A673 (cell line): ENCODE measurements at regions not wholly inside any gene's neighbourhood (a gene's known extent, or its start where the extent isn't known, plus 50 kb on each side); places are given as distances from the start of the nearest gene placed in this dataset.

Experiments used
- BruUV-seq: library from RNA; stranded (reverse); fragments of 400-500 nt; replicated peaks from 2 replicates; lab custom pipeline; 2021; lab: Mats Ljungman, UMichigan
- CTCF ChIA-PET: fragments of 300-600 bp; sonication (Branson Sonifier 250); formaldehyde crosslinking; loops from one replicate; lab custom pipeline; 2022; ENCODE audit warnings: antibody characterized with exemption; lab: Charles Lee
- POLR2A ChIA-PET: fragments of 300-600 bp; sonication (Branson Sonifier 250); formaldehyde crosslinking; loops from one replicate; lab custom pipeline; 2022; ENCODE audit warnings: antibody characterized with exemption; ENCODE audit not compliant: low non-redundant PET; lab: Charles Lee
- DNase-seq: peaks from one replicate; pipeline ENCODE4 v3.0.0-alpha.2; 2015; ENCODE audit warnings: low spot score
- H3K27ac ChIP-seq: fragments of 200-600 bp; sonication (generic); 2 replicates; pipeline ENCODE4 v1.5.1; 2016; ENCODE audit warnings: mixed run types, low read depth, mild to moderate bottlenecking, mixed read lengths, antibody characterized with exemption, low read length; ENCODE audit not compliant: poor library complexity, severe bottlenecking
- H3K27me3 ChIP-seq: fragments of 200-600 bp; sonication (generic); replicated peaks from 2 replicates; pipeline ENCODE4 v1.6.1; 2017; ENCODE audit warnings: mixed run types, low read depth, mild to moderate bottlenecking, mixed read lengths, antibody characterized with exemption, low read length; ENCODE audit not compliant: insufficient read depth, poor library complexity
- H3K36me3 ChIP-seq: fragments of 200-600 bp; sonication (generic); 2 replicates; pipeline ENCODE4 v1.6.1; 2016; ENCODE audit warnings: mixed run types, mild to moderate bottlenecking, mixed read lengths, antibody characterized with exemption, low read length; ENCODE audit not compliant: insufficient read depth, poor library complexity, severe bottlenecking
- H3K4me1 ChIP-seq: fragments of 200-600 bp; sonication (generic); 2 replicates; pipeline ENCODE4 v1.6.1; 2017; ENCODE audit warnings: mixed run types, mild to moderate bottlenecking, mixed read lengths, antibody characterized with exemption, low read length; ENCODE audit not compliant: insufficient read depth, poor library complexity, severe bottlenecking
- H3K4me3 ChIP-seq: fragments of 200-600 bp; sonication (generic); 2 replicates; pipeline ENCODE4 v1.5.1; 2016; ENCODE audit warnings: low read depth, mixed run types, mild to moderate bottlenecking, mixed read lengths, low read length; ENCODE audit not compliant: poor library complexity, severe bottlenecking
- H3K9me3 ChIP-seq: fragments of 200-600 bp; sonication (generic); 2 replicates; pipeline ENCODE4 v1.6.1; 2016; ENCODE audit warnings: mixed run types, low read depth, mild to moderate bottlenecking, mixed read lengths, antibody characterized with exemption, low read length; ENCODE audit not compliant: poor library complexity, severe bottlenecking
- EZH2 ChIP-seq: fragments of 200-600 bp; sonication (generic); IDR thresholded peaks from 2 replicates; pipeline ENCODE4 v1.6.1; 2017; ENCODE audit warnings: borderline replicate concordance, low read depth, mild to moderate bottlenecking, mixed read lengths, antibody characterized with exemption, low read length; ENCODE audit not compliant: poor library complexity, severe bottlenecking
- intact Hi-C: fragments of 100-400 bp; cut with micrococcal nuclease; formaldehyde crosslinking; loops from one replicate; pipeline ENCODE4 v1.10.0; 2022; ENCODE audit not compliant: unreplicated experiment
- TF ChIP-seq, protein P1 (sequence below): fragments of 300-800, 200-600 bp; sonication (generic); conservative IDR thresholded peaks from 2 replicates; pipeline ENCODE4 v1.5.1; 2017; ENCODE audit warnings: low read depth, mild to moderate bottlenecking, antibody characterized with exemption, low read length, moderate library complexity, mixed read lengths

DNA sequence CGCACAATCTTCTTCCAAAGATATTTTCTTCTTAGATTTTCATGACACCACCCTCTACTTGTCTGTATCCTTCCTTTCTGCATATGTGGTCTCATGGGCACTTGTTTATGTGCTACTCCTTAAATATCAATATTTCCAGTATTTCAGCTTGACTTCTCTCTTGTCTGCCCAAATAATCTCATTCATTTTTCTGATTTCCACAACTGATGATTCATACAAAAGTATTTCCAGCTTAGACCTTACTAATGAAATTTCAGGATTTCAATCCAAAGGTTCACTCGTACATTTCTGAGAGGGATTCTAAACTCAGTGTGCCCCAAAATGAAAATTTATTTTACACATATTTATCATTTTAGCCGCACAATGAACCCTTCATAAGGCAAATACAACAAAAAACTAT, 928.9 kb upstream of the C9orf72 start:
- no peaks in the 10 kb centered on the region for H3K36me3 ChIP-seq
- ChIA-PET CTCF (no interaction called here), POLR2A (no interaction called here)
- no peaks in the 10 kb centered on the region for H3K9me3 ChIP-seq
- no peak overlapping the region for H3K27ac ChIP-seq
- no peaks in the 10 kb centered on the region for H3K4me1 ChIP-seq
- no peaks in the 10 kb centered on the region for H3K27me3 ChIP-seq
- TF ChIP-seq EZH2, result no peak
- TF ChIP-seq, protein P1, sequence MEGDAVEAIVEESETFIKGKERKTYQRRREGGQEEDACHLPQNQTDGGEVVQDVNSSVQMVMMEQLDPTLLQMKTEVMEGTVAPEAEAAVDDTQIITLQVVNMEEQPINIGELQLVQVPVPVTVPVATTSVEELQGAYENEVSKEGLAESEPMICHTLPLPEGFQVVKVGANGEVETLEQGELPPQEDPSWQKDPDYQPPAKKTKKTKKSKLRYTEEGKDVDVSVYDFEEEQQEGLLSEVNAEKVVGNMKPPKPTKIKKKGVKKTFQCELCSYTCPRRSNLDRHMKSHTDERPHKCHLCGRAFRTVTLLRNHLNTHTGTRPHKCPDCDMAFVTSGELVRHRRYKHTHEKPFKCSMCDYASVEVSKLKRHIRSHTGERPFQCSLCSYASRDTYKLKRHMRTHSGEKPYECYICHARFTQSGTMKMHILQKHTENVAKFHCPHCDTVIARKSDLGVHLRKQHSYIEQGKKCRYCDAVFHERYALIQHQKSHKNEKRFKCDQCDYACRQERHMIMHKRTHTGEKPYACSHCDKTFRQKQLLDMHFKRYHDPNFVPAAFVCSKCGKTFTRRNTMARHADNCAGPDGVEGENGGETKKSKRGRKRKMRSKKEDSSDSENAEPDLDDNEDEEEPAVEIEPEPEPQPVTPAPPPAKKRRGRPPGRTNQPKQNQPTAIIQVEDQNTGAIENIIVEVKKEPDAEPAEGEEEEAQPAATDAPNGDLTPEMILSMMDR, result no peak
- BruUV-seq, result no TSS peak
- no peak overlapping the region for H3K4me3 ChIP-seq
- intact Hi-C loops, result no loop called here
- DNase-seq, result no peak

DNA sequence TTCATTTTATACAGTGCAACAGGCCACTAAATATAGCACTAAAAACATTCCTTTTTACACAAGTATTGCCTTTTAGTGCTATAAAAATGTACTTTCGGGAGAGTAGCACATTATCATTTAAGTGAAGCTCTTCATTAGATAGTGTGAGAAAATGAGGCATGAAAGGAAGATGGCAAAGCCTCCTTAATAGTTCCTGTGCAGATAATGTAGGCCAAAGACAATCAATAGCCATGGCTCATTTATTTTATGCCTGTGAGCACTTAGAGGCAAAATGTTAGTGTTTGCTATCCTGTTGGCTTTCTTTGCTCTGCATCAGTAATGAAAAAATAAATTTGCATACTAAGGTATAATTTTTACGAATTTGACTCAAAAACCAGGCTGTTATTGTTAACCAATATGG, 929.5 kb upstream of the C9orf72 start:
- BruUV-seq, result no TSS peak
- ChIA-PET POLR2A (no interaction called here), CTCF (no interaction called here)

DNA sequence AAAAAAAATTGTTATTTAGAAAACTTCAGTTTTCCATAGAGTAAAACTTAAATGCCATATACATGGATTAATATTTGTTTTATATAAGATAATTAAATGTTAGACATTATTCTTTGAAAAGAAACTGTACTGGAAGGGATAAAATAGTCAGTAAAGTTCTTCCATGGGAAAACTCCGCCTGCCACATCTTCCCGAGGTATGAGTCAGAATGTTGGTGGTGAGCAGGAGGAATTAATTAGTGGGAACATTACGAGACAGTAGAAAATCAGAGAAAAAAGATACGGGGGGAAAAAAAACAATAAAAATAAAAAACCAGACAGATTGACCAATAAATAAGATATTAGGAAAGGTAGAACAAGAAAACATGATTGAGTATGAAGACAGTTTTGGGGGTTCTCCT, 930.3 kb upstream of the C9orf72 start:
- CTCF ChIA-PET, result no interaction called here
- intact Hi-C loops, result no loop called here

More for the DNA sequence above, 929.5 kb upstream of the C9orf72 start:
- no peaks in the 10 kb centered on the region for H3K27me3 ChIP-seq
- intact Hi-C loops, result no loop called here
- no peaks in the 10 kb centered on the region for H3K9me3 ChIP-seq
- H3K4me1 ChIP-seq, result no peaks in the 10 kb centered on the region
- H3K27ac ChIP-seq, result no peak overlapping the region
- DNase-seq, result peak; percentile 5
- no peaks in the 10 kb centered on the region for H3K36me3 ChIP-seq
- TF ChIP-seq EZH2, result no peak
- TF ChIP-seq, protein P1, result no peak
- H3K4me3 ChIP-seq, result no peak overlapping the region

More for the DNA sequence above, 930.3 kb upstream of the C9orf72 start:
- H3K4me1 ChIP-seq, result no peaks in the 10 kb centered on the region
- no peaks in the 10 kb centered on the region for H3K9me3 ChIP-seq
- TF ChIP-seq EZH2, result no peak
- TF ChIP-seq, protein P1, result no peak
- peak; percentile 22 for DNase-seq
- H3K4me3 ChIP-seq, result no peak overlapping the region
- H3K27me3 ChIP-seq, result no peaks in the 10 kb centered on the region
- no peaks in the 10 kb centered on the region for H3K36me3 ChIP-seq
- no TSS peak for BruUV-seq
- POLR2A ChIA-PET, result no interaction called here
- no peak overlapping the region for H3K27ac ChIP-seq
